ENCODE measurements at regions not wholly inside any gene's neighbourhood (a gene's known extent, or its start where the extent isn't known, plus 50 kb on each side); places are given as distances from the start of the nearest gene placed in this dataset.

DNA sequence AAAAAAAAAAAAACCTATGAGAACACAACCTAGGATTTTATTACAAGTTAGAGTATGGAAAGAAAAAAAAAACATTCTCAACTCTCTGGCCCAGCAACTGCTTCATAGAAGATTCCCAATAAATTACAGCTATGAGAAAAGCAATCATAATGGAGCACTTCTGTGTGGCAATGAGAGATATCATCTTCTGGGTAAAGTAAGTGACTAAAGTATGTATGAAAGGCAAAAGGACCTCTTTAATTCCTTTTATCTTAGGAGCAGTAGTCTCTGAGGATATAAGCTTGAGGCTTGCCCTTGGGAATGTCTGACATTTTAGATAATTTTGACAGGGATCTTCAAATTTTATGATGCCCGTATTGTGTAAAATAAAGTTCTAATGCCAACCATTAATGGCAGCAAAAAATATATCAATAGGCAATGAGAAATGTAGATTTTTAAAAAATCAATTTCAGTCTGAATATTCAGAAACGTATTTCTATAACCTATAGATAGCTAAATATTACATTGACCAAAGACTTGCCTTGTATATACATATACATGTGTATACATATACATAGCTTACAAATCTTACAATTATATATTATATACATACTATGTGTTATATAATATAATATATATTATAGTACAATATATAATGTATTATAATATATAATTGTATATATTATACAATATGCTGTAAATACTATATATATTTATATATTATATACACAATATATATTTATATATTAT lies 823.9 kb upstream of the SLITRK1 start:
- TF ChIP-seq EZH2phosphoT487 (IDR thresholded peaks at IDR 0.05; ENCODE audit: borderline replicate concordance, low read depth, low read length), result no peak
- TF ChIP-seq, protein P1, sequence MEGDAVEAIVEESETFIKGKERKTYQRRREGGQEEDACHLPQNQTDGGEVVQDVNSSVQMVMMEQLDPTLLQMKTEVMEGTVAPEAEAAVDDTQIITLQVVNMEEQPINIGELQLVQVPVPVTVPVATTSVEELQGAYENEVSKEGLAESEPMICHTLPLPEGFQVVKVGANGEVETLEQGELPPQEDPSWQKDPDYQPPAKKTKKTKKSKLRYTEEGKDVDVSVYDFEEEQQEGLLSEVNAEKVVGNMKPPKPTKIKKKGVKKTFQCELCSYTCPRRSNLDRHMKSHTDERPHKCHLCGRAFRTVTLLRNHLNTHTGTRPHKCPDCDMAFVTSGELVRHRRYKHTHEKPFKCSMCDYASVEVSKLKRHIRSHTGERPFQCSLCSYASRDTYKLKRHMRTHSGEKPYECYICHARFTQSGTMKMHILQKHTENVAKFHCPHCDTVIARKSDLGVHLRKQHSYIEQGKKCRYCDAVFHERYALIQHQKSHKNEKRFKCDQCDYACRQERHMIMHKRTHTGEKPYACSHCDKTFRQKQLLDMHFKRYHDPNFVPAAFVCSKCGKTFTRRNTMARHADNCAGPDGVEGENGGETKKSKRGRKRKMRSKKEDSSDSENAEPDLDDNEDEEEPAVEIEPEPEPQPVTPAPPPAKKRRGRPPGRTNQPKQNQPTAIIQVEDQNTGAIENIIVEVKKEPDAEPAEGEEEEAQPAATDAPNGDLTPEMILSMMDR (conservative IDR thresholded peaks at IDR 0.05; ENCODE audit: low read length), result no peak
